CD1c-positive myeloid dendritic cell (primary cell): ENCODE measurements at regions not wholly inside any gene's neighbourhood (a gene's known extent, or its start where the extent isn't known, plus 50 kb on each side); places are given as distances from the start of the nearest gene placed in this dataset.
"Not testable (repeated sequence)": the region's sequence is repeated elsewhere in the genome, so short reads cannot be mapped to it uniquely, and the experiment has no call there.

ENCODE experiments used
- DNase-seq: peaks from one replicate; pipeline ENCODE4 v3.0.0-alpha.2; 2016; ENCODE audit errors: extremely low spot score

DNA sequence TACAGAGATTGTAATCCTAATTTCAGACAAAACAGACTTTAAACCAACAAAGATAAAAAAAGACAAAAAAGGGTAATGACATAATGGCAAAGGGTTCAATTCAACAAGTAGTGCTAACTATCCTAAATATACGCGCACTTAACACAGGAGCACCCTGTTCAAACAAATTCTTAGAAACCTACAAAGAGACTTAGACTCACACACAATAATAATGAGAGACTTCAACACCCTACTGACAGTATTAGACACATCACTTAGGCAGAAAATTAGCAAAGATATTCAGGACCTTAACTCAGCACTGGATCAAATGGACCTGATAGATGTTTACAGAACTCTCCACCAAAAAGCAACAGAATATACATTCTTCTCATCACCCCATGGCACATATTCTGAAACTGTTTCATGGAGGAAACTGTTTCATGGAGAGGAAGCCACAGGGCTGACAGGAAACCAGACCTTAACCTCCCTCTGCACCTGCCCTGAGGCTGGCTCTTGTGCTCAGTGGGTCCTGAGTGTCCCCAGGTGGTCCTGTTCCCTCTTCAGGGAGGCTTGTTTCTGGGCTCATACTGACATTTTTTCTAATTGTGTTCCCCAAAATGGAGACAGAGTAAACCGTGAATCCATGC is 54.7 kb downstream of the OR4M2 start:
- DNase-seq, result not testable (repeated sequence)

- not testable (repeated sequence) for DNase-seq
Measured at GRCh38 chr15:22137572-22137971, 57.2 kb downstream of the OR4M2 start.

DNA sequence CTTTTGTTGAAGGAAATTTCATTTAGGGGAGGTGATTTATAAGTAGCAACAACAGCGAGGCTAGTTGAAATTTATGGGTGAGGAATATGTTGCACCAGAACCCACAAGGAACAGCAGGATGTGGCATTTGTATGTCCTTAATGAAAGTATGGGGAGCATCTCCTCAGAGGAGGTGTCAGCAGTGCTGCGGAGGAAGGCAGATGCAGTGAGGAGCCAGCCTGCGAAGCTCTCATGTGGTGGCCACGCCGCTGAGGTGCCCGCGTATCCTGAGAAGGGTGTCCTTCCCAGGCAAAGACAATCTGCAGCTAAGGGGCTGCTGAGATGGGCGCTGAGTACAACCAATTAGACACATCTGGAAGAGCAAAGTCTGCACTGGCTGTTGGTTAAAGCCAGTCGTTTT is 60.8 kb downstream of the OR4M2 start:
- DNase-seq, result not testable (repeated sequence)

DNA sequence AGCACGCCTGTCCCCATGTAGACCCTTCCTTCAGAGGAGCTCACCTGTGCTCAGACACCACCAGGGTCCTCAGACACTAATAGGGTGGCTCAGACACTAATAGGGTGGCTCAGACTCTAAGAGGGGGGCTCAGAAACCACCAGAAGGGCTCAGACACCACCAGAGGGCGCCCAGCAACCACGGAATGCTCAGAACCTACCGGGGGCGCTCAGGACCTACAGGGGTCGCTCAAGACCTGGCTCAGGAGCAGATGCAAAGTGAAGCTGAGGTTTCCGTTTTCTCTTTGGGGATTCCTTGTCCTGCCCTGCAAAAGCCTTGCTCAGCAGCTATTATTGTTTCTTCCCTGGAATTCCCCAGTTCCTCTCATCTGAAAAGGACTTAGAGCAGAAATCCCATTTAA is 67.8 kb downstream of the OR4M2 start:
- DNase-seq, result not testable (repeated sequence)

GRCh38 chr15:22158243-22158642 is 77.9 kb downstream of the OR4M2 start:
- DNase-seq, result not testable (repeated sequence)

- DNase-seq, result not testable (repeated sequence)
Measured at GRCh38 chr15:22160283-22160682, 80.0 kb downstream of the OR4M2 start.

GRCh38 chr15:22160741-22161140 is 80.4 kb downstream of the OR4M2 start:
- not testable (repeated sequence) for DNase-seq

DNA sequence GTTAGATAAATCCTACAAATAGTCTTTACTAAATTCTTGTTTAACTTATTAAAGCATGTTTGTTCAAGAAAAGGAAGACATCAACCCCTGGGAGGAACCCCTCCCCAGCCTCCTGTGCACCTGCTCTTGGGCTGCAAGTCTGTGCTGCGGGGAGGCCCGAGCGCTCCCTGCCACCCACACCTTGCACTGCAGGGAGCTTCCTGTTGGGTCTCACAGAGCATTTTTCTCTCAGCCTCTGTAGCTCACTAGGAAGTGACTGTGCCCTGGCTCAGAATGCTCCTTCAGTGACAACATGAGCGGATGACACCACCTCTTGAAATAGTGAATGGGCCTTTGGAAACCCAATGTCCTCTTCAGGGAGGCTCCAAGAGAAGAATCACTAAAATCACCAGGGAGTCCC is 81.1 kb downstream of the OR4M2 start:
- DNase-seq, result not testable (repeated sequence)

- DNase-seq, result not testable (repeated sequence)
Measured at GRCh38 chr15:22163715-22164114, 83.4 kb downstream of the OR4M2 start.

DNA sequence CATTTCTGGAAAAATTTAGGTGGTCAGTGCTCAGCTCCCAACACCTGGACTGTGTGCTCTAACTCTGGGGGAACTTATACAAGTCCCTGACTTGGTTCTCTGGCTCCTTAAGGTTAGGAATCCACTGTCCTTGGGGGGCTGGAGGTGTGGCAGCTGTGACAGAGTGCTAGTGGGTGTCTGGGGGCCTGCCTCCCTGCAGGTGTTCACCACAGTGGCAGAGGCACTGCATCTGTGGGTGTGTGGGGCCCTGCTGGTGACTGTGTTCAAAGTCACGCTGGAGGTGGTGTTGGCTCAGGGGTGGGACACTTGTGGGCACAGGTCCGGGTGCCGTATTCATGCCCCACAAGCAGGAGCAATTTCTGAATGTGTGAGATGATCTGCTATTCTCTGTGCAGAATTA is 87.2 kb downstream of the OR4M2 start:
- DNase-seq, result not testable (repeated sequence)

DNA sequence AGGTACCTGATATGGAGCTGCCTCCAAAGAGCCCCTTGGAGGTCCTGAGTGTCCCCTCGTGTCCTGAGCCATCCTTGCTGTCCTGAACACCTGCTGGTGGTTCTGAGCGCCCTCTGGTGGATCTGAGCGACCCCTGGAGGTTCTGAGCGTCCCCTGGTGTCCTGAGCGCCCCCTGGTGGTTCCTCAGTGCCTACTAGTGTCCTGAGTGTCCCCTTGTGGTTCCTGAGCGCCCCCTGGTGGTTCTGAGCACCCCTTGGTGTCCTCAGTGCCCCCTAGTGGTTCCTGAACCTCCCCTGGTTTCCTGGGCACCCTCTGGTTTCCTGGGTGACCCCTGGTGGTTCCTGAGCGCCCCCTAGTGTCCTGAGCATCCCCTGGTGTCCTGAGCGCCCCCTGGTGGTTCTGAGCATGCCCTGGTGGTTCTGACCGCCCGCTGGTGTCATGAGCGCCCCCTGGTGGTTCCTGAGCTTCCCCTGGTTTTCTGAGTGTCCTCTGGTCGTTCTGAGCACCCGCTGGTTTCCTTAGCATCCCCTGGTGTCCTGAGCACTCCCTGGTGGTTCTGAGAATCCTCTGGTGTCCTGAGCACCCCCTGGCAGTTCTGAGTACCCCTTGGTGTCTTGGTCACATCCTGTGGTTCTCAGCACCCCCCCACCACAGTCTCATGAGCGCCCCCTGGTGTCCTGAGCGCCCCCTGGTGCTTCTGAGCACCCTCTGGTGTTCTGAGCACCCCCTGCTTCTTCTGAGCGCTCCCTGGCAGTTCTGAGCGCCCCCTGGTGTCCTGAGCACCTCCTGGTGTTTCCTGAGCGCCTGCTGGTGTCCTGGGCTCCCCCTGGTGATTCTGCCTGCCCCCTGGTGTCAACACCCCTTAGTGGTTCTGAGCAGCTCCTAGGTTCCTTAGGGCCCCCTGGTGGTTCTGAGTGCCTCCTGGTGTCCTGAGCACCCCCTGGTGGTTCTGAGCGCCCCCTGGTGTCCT is 93.0 kb downstream of the OR4M2 start:
- not testable (repeated sequence) for DNase-seq

- not testable (repeated sequence) for DNase-seq
Measured at GRCh38 chr15:22174088-22174487, 93.8 kb downstream of the OR4M2 start.

DNA sequence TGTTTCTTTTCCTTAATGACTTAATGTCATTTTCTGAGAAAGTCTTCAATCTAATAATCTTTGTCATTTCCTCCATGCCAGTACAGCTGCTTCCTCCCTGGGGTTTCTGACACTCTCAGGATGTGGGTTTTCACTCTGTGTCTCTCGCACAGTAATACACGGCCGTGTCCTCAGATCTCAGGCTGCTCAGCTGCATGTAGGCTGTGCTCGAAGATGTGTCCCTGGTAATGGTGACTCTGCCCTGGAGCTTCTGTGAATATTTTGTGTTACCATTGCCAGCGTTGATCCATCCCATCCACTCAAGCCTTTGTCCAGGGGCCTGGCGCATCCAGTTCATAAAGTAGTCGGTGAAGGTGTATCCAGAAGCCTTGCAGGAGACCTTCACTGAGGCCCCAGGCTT is 97.6 kb downstream of the OR4M2 start:
- not testable (repeated sequence) for DNase-seq

DNA sequence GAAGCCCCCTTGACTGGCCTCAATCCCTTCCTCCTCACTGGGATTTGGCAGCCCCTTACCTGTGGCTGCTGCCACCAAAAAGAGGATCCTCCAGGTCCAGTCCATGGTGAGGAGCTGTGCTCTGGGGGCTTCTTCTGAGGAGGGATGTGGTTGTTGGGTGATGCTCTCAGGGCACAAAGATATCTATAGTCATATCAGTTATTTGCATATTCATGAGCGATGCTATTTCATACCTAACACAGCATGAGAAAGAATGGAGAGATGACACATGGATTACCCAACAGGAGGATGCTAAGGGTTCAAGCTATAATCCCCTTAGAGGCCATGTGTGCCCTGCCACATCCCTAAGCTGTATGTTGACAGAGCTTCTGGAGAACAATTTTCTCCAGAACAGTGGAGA is 98.1 kb downstream of the OR4M2 start:
- not testable (repeated sequence) for DNase-seq

DNA sequence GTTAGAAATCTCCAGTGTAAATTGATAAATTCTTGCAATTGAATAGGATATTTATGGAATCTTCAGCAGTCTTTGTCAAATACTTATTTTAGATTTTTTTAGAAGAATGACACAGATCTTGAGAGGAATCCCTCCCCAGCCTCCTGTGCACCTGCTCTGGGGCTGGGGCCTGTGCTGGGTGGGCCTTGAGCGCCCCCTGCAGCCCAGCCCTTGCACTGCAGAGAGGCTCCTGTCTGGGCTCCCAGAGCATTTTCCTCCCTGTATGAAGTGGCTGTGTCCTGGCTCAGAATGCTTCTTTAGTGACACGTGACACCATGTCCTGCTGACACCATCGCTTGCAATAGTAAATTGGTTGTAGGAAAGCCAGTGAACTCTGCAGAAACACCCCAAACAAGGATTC is 98.7 kb downstream of the OR4M2 start:
- DNase-seq, result not testable (repeated sequence)

DNA sequence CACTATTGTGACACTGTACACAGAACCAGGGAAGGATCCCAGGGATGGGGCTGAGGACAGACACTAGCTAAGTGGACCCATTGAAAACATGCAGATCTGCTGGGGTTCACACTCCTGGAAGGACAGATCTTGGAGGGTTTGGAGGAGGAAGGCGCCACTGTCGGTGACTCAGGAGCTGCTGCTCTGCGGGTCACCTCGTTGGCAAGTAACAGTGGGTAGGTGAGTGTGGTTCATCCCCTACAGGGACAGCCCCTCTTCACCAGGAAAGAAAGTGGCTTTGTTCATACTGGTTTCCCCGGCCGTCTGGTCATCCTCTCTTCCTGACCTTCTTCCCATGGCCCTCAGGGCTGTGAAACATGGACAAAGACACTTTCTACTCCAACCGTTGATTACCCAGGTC is 100.3 kb downstream of the OR4M2 start:
- not testable (repeated sequence) for DNase-seq

- not testable (repeated sequence) for DNase-seq
Measured at GRCh38 chr15:22184678-22185077, 104.4 kb downstream of the OR4M2 start.

DNA sequence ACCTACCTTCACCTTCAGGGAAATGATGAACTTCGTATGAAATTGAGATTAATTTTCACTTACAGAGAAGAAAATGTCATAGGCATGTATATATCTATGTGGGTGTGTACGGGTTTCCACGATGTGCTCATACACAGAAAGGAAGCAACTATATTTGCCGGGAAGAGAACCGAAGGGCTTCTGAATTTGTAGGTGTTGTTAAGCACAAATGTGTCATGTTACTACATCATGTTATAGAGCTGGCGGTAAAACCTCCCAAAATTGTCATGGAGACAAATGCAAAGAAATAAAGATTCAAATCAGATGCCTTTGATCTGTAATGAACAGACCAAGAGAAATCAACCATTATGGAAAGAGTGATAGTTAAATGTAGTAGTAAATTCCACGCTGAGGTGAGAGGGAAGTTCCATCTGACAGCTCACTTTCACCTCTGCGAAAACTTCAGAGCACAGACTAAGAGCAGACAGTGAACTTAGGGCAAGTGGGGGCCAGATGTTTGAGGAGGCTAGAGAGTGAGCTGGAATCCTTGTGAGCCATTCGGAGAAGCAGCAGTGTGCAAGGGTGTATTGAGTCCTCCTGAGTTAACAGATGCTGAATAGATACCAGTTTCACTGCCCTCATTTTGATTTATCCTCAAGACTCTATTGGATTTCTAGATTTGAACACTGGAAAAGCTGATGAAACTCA is 106.7 kb downstream of the OR4M2 start:
- DNase-seq, result not testable (repeated sequence)

GRCh38 chr15:22191818-22192217 is 111.5 kb downstream of the OR4M2 start:
- not testable (repeated sequence) for DNase-seq

DNA sequence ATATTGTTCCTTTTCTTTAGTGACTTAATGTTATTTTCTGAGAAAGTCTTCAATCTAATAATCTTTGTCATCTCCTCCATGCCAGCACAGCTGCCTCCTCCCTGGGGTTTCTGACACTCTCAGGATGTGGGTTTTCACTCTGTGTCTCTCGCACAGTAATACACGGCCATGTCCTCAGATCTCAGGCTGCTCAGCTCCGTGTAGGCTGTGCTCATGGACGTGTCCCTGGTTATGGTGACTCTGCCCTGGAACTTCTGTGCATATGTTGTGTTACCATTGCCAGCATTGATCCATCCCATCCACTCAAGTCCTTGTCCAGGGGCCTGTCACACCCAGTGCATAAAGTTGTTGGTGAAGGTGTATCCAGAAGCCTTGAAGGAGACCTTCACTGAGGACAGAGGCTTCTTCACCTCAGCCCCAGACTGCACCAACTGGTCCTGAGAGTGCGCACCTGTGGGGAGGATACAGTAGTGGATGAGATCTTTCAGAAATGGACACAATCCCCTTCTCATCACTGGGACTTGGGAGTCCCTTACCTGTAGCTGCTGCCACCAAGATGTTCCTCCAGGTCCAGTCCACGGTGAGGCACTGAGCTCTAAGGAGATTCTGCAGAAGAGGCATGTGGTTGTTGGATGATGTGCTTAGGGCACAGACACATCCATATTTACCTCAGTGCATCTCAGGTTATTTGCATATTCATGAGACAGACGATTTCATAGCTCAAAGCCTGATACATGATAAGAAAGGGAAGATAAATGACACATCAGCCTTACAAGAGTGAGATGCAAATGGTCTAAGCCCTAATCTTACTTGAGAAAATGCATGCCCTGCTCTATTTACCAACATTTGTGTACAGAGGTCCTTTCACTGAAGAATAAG is 114.7 kb downstream of the OR4M2 start:
- DNase-seq, result not testable (repeated sequence)

DNA sequence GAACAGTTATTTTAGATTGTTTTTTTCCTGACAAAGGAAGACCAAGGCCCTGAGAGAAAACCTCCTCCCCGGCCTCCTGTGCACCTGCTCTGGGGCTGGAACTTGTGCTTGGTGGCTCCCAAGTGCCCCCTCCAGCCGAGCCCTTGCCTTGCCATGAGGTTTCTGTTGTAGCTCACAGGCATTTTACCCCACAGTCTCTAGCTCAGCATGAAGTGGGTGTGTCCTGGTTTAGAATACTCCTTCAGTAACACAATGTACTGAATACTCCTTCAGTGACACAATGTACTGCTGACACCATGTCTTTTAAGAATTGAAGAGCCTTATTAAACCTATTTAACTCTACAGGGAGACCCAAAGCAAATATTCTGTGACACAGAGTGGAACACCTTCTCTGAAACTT is 116.1 kb downstream of the OR4M2 start:
- not testable (repeated sequence) for DNase-seq
